Parathyroid adenoma (tissue), 2 donors: ENCODE measurements at regions not wholly inside any gene's neighbourhood (a gene's known extent, or its start where the extent isn't known, plus 50 kb on each side); places are given as distances from the start of the nearest gene placed in this dataset.

Source experiments
- H2AFZ ChIP-seq: fragments of 300-600 bp; sonication (generic); one replicate; pipeline ENCODE4 v1.7.0; 2017; ENCODE audit warnings: antibody characterized with exemption, mild to moderate bottlenecking
- H3K27ac ChIP-seq: fragments of 300-600 bp; sonication (generic); one replicate; pipeline ENCODE4 v1.7.0; 2017
- H3K27me3 ChIP-seq: fragments of 300-600 bp; sonication (generic); one replicate; pipeline ENCODE4 v1.7.0; 2017; ENCODE audit warnings: low read length; ENCODE audit not compliant: control insufficient read depth, insufficient read depth
- H3K36me3 ChIP-seq: fragments of 300-600 bp; sonication (generic); one replicate; pipeline ENCODE4 v1.7.0; 2017; ENCODE audit warnings: low read length; ENCODE audit not compliant: control insufficient read depth, insufficient read depth
- H3K4me1 ChIP-seq: fragments of 300-600 bp; sonication (generic); one replicate; pipeline ENCODE4 v1.7.0; 2017; ENCODE audit warnings: control low read depth
- H3K4me2 ChIP-seq: fragments of 300-600 bp; sonication (generic); one replicate; pipeline ENCODE4 v1.7.0; 2017; ENCODE audit warnings: low read length
- H3K4me3 ChIP-seq: fragments of 300-600 bp; sonication (generic); one replicate; pipeline ENCODE4 v1.7.0; 2017; ENCODE audit warnings: low read depth, low read length
- H3K79me2 ChIP-seq: fragments of 300-600 bp; sonication (generic); one replicate; pipeline ENCODE4 v1.7.0; 2017; ENCODE audit warnings: control low read depth
- H3K9ac ChIP-seq: fragments of 300-600 bp; sonication (generic); one replicate; pipeline ENCODE4 v1.7.0; 2017; ENCODE audit warnings: mild to moderate bottlenecking
- H3K9me3 ChIP-seq: fragments of 300-600 bp; sonication (generic); one replicate; pipeline ENCODE4 v1.7.0; 2017; ENCODE audit warnings: low read length; ENCODE audit not compliant: control insufficient read depth
- TF ChIP-seq, protein P1 (sequence below): fragments of 300-600 bp; sonication (generic); IDR thresholded peaks from one replicate; pipeline ENCODE4 v1.7.0; 2017; ENCODE audit warnings: antibody characterized with exemption, mild to moderate bottlenecking
- donor health status: primary hyperparathyroidism.

DNA sequence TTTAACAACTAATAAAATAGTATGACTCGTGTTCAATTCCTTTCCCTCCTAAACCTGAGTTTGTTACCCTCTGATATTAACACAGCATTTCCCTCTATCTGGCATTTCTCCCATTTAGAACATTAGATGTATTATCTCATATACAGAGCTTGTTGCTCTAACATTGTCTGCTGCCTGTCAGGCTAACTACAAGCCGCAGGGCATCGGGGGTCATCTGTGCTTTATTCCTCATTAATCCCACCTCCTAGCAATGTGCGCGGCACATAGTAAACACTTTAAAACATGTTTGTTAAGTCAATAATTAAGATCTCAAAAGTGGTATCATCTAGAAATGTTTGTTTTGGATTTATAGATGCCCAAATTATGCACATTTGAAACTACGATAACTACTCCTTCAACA lies 52.9 kb upstream of the NEBL start:
- no peaks in the 10 kb centered on the region for H3K36me3 ChIP-seq
- TF ChIP-seq, protein P1, sequence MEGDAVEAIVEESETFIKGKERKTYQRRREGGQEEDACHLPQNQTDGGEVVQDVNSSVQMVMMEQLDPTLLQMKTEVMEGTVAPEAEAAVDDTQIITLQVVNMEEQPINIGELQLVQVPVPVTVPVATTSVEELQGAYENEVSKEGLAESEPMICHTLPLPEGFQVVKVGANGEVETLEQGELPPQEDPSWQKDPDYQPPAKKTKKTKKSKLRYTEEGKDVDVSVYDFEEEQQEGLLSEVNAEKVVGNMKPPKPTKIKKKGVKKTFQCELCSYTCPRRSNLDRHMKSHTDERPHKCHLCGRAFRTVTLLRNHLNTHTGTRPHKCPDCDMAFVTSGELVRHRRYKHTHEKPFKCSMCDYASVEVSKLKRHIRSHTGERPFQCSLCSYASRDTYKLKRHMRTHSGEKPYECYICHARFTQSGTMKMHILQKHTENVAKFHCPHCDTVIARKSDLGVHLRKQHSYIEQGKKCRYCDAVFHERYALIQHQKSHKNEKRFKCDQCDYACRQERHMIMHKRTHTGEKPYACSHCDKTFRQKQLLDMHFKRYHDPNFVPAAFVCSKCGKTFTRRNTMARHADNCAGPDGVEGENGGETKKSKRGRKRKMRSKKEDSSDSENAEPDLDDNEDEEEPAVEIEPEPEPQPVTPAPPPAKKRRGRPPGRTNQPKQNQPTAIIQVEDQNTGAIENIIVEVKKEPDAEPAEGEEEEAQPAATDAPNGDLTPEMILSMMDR = no peak
- no peak overlapping the region for H3K27ac ChIP-seq
- H3K79me2 ChIP-seq = no peaks in the 10 kb centered on the region
- no peak overlapping the region for H2AFZ ChIP-seq
- H3K9me3 ChIP-seq = no peaks in the 10 kb centered on the region
- no peak overlapping the region for H3K4me2 ChIP-seq
- no peaks in the 10 kb centered on the region for H3K4me1 ChIP-seq
- H3K9ac ChIP-seq = no peak overlapping the region
- no peak overlapping the region for H3K4me3 ChIP-seq
- no peaks in the 10 kb centered on the region for H3K27me3 ChIP-seq

DNA sequence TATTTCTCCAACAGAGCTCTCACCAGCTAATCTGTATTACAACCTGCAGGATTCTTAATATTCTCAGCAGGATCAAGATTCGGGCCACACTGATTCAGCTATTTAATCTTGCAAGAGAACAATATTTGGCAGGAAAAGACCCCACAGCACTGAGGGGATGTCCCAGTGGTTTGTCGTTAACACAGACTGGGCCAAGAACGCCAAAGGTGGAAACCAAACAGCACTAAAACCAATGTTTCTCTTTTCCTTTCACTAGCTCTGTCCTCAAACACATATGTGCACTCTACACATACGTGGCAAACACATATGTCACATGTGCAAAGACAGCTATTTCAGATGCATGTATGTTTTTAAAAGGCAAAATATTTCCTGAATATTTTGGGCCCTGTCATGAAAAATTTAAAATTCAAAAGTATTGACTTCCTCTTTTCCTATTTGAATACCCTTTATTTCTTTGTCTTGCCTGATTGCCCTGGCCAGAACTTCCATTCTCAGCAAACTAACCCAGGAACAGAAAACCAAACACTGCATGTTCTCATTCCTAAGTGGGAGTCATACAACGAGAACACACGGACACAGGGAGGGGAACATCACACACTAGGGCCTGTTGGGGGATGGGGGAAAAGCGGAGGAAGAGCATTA lies 51.7 kb upstream of the NEBL start:
- Histone ChIP-seq H2AFZ (no peak overlapping the region), H3K36me3 (no peaks in the 10 kb centered on the region), H3K27me3 (no peaks in the 10 kb centered on the region), H3K4me3 (no peak overlapping the region), H3K27ac (no peak overlapping the region), H3K79me2 (no peaks in the 10 kb centered on the region), H3K9ac (no peak overlapping the region), H3K9me3 (no peaks in the 10 kb centered on the region), H3K4me1 (no peaks in the 10 kb centered on the region), H3K4me2 (no peak overlapping the region)
- TF ChIP-seq, protein P1 = no peak
